ENCODE measurements at regions not wholly inside any gene's neighbourhood (a gene's known extent, or its start where the extent isn't known, plus 50 kb on each side); places are given as distances from the start of the nearest gene placed in this dataset.

DNA sequence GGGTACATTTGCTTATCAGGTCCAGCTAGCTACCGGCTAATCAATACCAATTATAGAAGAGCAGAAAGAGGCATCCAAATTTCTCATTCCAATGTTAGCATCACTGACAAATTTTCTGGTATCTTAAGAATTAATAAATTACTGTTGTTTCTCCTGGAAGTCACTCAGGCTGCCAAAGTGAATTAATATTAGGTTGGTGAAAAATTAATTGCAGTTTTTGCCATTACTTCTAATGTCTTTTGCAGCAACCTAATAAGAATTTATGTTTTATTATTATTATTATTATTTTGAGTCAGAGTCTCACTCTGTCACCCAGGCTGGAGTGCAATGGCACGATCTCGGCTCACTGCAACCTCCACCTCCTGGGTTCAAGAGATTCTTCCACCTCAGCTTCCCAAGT is 979.9 kb downstream of the TYW1 start:
- Histone ChIP-seq H3K4me1 (ENCODE audit: low read depth, poor library complexity, severe bottlenecking) (no peaks in the 10 kb centered on the region), H3K27me3 (ENCODE audit: insufficient read depth, low read depth) (no peaks in the 10 kb centered on the region), H3K9ac (no peak overlapping the region), H4K20me1 (ENCODE audit: insufficient read depth) (no peaks in the 10 kb centered on the region), H2AFZ (ENCODE audit: low read depth) (no peak overlapping the region), H3K36me3 (ENCODE audit: insufficient read depth) (no peaks in the 10 kb centered on the region), H3K27ac (no peak overlapping the region), H3K79me2 (ENCODE audit: insufficient read depth, low read depth) (no peaks in the 10 kb centered on the region), H3K4me3 (IDR thresholded peaks at IDR 0.05; ENCODE audit: insufficient read depth, low read depth, low read length) (no peak overlapping the region), H3K4me2 (no peak overlapping the region)
- TF ChIP-seq, protein P1, sequence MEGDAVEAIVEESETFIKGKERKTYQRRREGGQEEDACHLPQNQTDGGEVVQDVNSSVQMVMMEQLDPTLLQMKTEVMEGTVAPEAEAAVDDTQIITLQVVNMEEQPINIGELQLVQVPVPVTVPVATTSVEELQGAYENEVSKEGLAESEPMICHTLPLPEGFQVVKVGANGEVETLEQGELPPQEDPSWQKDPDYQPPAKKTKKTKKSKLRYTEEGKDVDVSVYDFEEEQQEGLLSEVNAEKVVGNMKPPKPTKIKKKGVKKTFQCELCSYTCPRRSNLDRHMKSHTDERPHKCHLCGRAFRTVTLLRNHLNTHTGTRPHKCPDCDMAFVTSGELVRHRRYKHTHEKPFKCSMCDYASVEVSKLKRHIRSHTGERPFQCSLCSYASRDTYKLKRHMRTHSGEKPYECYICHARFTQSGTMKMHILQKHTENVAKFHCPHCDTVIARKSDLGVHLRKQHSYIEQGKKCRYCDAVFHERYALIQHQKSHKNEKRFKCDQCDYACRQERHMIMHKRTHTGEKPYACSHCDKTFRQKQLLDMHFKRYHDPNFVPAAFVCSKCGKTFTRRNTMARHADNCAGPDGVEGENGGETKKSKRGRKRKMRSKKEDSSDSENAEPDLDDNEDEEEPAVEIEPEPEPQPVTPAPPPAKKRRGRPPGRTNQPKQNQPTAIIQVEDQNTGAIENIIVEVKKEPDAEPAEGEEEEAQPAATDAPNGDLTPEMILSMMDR (conservative IDR thresholded peaks at IDR 0.05; ENCODE audit: low read depth, low read length) = no peak

DNA sequence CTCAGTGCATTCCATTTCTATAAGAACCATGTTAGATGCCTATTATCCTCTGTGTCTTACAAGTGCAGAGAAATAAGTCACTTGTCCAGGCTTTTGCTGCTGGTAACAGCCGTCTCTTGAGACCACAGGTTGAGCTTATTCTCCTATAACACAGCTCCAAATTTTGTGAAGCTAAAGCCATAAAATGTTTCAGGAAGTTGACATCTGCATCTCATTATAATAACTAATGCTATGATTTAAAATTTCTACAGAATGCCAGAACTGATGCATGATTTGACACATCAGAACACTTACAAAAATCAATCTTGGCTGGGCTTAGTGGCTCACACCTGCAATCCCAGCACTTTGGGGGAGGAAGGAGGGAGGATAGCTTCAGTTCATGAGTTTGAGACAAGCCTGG is 986.9 kb downstream of the TYW1 start:
- TF ChIP-seq, protein P1 (conservative IDR thresholded peaks at IDR 0.05; ENCODE audit: low read depth, low read length) = no peak
- H4K20me1 ChIP-seq (ENCODE audit: insufficient read depth) = no peaks in the 10 kb centered on the region

DNA sequence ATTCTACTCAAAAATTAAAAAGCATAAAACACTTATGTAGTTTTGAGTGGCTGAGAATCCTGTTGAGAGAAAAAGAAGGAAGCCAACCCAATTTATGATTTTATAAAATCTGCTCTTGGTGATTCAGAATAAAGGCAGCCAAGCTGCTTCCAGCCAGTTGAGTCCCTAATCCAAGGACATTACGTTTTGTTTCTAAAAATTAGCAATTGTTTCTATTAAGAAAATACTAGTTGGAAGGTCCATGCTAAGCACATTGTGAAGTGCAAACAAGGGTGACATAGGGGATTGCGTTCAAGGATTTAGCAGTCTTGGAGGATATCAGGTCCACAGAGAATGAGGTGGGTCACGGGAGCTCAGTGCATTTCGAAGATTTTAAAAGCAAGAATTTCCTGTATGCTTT is 987.7 kb downstream of the TYW1 start:
- Histone ChIP-seq H3K4me2 (no peak overlapping the region), H4K20me1 (ENCODE audit: insufficient read depth) (no peaks in the 10 kb centered on the region), H3K4me1 (ENCODE audit: low read depth, poor library complexity, severe bottlenecking) (no peaks in the 10 kb centered on the region), H3K27ac (no peak overlapping the region), H3K9ac (no peak overlapping the region), H2AFZ (ENCODE audit: low read depth) (no peak overlapping the region), H3K27me3 (ENCODE audit: insufficient read depth, low read depth) (no peaks in the 10 kb centered on the region), H3K4me3 (IDR thresholded peaks at IDR 0.05; ENCODE audit: insufficient read depth, low read depth, low read length) (no peak overlapping the region), H3K79me2 (ENCODE audit: insufficient read depth, low read depth) (no peaks in the 10 kb centered on the region), H3K36me3 (ENCODE audit: insufficient read depth) (no peaks in the 10 kb centered on the region)
- TF ChIP-seq, protein P1 (conservative IDR thresholded peaks at IDR 0.05; ENCODE audit: low read depth, low read length) = no peak

More for the DNA sequence above, 986.9 kb downstream of the TYW1 start:
- H3K36me3 ChIP-seq (ENCODE audit: insufficient read depth) = no peaks in the 10 kb centered on the region
- H3K9ac ChIP-seq = no peak overlapping the region
- H3K4me2 ChIP-seq = no peak overlapping the region
- no peak overlapping the region for H3K4me3 ChIP-seq (IDR thresholded peaks at IDR 0.05; ENCODE audit: insufficient read depth, low read depth, low read length)
- H2AFZ ChIP-seq (ENCODE audit: low read depth) = no peak overlapping the region
- H3K27me3 ChIP-seq (ENCODE audit: insufficient read depth, low read depth) = no peaks in the 10 kb centered on the region
- H3K4me1 ChIP-seq (ENCODE audit: low read depth, poor library complexity, severe bottlenecking) = no peaks in the 10 kb centered on the region
- H3K27ac ChIP-seq = no peak overlapping the region
- H3K79me2 ChIP-seq (ENCODE audit: insufficient read depth, low read depth) = no peaks in the 10 kb centered on the region

DNA sequence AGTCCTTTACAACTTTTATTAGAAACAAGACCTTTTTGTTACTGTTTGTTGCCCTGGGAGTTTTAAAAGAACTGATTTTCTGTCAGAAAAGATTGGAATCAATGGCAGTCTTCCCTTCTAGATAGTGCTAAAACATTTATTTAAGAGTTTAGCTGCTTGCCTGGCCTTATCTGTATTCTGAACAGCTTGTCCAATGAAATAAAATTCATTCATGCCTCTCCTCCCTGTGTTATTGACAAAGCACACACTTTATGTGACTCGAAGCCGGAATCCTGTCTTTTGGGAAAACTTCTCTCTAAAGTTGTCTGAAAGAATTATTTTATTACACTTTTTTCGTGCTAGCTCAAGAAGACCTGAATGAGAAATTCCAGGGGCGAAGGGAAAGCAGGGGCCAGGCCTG is 992.5 kb downstream of the TYW1 start:
- H3K4me3 ChIP-seq (IDR thresholded peaks at IDR 0.05; ENCODE audit: insufficient read depth, low read depth, low read length) = no peak overlapping the region
- no peak overlapping the region for H3K9ac ChIP-seq
- no peak overlapping the region for H3K27ac ChIP-seq
- TF ChIP-seq, protein P1 (conservative IDR thresholded peaks at IDR 0.05; ENCODE audit: low read depth, low read length) = no peak
- no peak overlapping the region for H2AFZ ChIP-seq (ENCODE audit: low read depth)
- H3K27me3 ChIP-seq (ENCODE audit: insufficient read depth, low read depth) = no peaks in the 10 kb centered on the region
- H3K4me1 ChIP-seq (ENCODE audit: low read depth, poor library complexity, severe bottlenecking) = no peaks in the 10 kb centered on the region
- H3K79me2 ChIP-seq (ENCODE audit: insufficient read depth, low read depth) = no peaks in the 10 kb centered on the region
- H4K20me1 ChIP-seq (ENCODE audit: insufficient read depth) = no peaks in the 10 kb centered on the region
- H3K4me2 ChIP-seq = no peak overlapping the region
- no peaks in the 10 kb centered on the region for H3K36me3 ChIP-seq (ENCODE audit: insufficient read depth)
